ENCODE measurements at regions not wholly inside any gene's neighbourhood (a gene's known extent, or its start where the extent isn't known, plus 50 kb on each side); places are given as distances from the start of the nearest gene placed in this dataset.

GRCh38 chr3:94241986-94242385 lies 179.1 kb downstream of the NSUN3 start:
- TF ChIP-seq, protein P1, sequence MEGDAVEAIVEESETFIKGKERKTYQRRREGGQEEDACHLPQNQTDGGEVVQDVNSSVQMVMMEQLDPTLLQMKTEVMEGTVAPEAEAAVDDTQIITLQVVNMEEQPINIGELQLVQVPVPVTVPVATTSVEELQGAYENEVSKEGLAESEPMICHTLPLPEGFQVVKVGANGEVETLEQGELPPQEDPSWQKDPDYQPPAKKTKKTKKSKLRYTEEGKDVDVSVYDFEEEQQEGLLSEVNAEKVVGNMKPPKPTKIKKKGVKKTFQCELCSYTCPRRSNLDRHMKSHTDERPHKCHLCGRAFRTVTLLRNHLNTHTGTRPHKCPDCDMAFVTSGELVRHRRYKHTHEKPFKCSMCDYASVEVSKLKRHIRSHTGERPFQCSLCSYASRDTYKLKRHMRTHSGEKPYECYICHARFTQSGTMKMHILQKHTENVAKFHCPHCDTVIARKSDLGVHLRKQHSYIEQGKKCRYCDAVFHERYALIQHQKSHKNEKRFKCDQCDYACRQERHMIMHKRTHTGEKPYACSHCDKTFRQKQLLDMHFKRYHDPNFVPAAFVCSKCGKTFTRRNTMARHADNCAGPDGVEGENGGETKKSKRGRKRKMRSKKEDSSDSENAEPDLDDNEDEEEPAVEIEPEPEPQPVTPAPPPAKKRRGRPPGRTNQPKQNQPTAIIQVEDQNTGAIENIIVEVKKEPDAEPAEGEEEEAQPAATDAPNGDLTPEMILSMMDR (IDR thresholded peaks at IDR 0.05), result no peak
- TF ChIP-seq POLR2A (IDR thresholded peaks at IDR 0.05), result no peak
